GM12878 (cell line): ENCODE measurements at regions not wholly inside any gene's neighbourhood (a gene's known extent, or its start where the extent isn't known, plus 50 kb on each side); places are given as distances from the start of the nearest gene placed in this dataset.

Source experiments
- EED ChIP-seq: sonication (generic); IDR thresholded peaks from 2 replicates; pipeline ENCODE4 v1.6.1; 2016; ENCODE audit warnings: antibody characterized with exemption, low read depth
- SMARCA5 ChIP-seq: fragments of 450-650 bp; IDR thresholded peaks from 2 replicates; pipeline ENCODE4 v1.6.1; 2017; ENCODE audit warnings: mild to moderate bottlenecking
- SPI1 ChIP-seq: IDR thresholded peaks from 2 replicates; pipeline ENCODE4 v1.6.1; 2011; ENCODE audit warnings: low read depth, mild to moderate bottlenecking, low read length, moderate library complexity, borderline replicate concordance; ENCODE audit not compliant: insufficient read depth
- ZBTB11 ChIP-seq: fragments of 450-650 bp; formaldehyde crosslinking; IDR thresholded peaks from 2 replicates; pipeline ENCODE4 v1.5.0; 2022; ENCODE audit warnings: mild to moderate bottlenecking, missing genetic modification characterization
- ZBTB4 ChIP-seq: fragments of 450-650 bp; formaldehyde crosslinking; IDR thresholded peaks from 2 replicates; pipeline ENCODE4 v1.4.0; 2022; ENCODE audit warnings: mild to moderate bottlenecking, moderate library complexity
- ZBTB40 ChIP-seq: fragments of 450-650 bp; IDR thresholded peaks from 2 replicates; pipeline ENCODE4 v1.6.1; 2016; ENCODE audit warnings: mild to moderate bottlenecking, moderate library complexity, borderline replicate concordance
- ZZZ3 ChIP-seq: IDR thresholded peaks from 2 replicates; pipeline ENCODE4 v1.6.1; 2011; ENCODE audit warnings: low read depth; ENCODE audit not compliant: control insufficient read depth, insufficient read length

- TF ChIP-seq ZBTB40 (no peak), SMARCA5 (no peak), EED (no peak), SPI1 (no peak), ZZZ3 (no peak), ZBTB11 (CRISPR knock-in tag) (no peak), ZBTB4 (CRISPR knock-in tag) (no peak)
These were observed 133.5 kb upstream of the TBL1XR1 start (continued) for GRCh38 chr3:177330779-177331178.
